CD4-positive, alpha-beta T cell treated with Interleukin-4 for 1 hour (primary cell): ENCODE measurements at regions not wholly inside any gene's neighbourhood (a gene's known extent, or its start where the extent isn't known, plus 50 kb on each side); places are given as distances from the start of the nearest gene placed in this dataset.
"Not testable (repeated sequence)": the region's sequence is repeated elsewhere in the genome, so short reads cannot be mapped to it uniquely, and the experiment has no call there.

Source experiments
- DNase-seq, 2 donors: peaks; one replicate each; pipeline ENCODE4 v3.0.0-alpha.2; 2020 to 2022

GRCh38 chr14:49946320-49947141, 53.6 kb downstream of the ARF6 start:
- peak in 1 of 2 donors; percentile 41 for DNase-seq

GRCh38 chr14:49947506-49947905, 54.6 kb downstream of the ARF6 start:
- DNase-seq, result no peak

GRCh38 chr14:49950275-49951228, 57.7 kb downstream of the ARF6 start:
- DNase-seq, result no peak

- no peak for DNase-seq
Observed at GRCh38 chr14:49951229-49951607, 58.3 kb downstream of the ARF6 start.

GRCh38 chr14:49951691-49952345, 58.9 kb downstream of the ARF6 start:
- DNase-seq, result no peak

GRCh38 chr14:49953196-49953595, 60.3 kb downstream of the ARF6 start:
- no peak for DNase-seq

GRCh38 chr14:49954171-49954631, 61.3 kb downstream of the ARF6 start:
- DNase-seq, result no peak

- no peak for DNase-seq
Observed at GRCh38 chr14:49955024-49955423, 62.1 kb downstream of the ARF6 start.

GRCh38 chr14:49957089-49957852, 64.4 kb downstream of the ARF6 start:
- no peak for DNase-seq

GRCh38 chr14:49959822-49960408, 67.0 kb downstream of the ARF6 start:
- peak; percentile 26 to 35 for DNase-seq

- DNase-seq, result no peak
Observed at GRCh38 chr14:49960453-49960852, 67.6 kb downstream of the ARF6 start.

GRCh38 chr14:49961270-49962222, 68.7 kb downstream of the ARF6 start:
- no peak for DNase-seq

- no peak for DNase-seq
Observed at GRCh38 chr14:49962621-49963020, 69.7 kb downstream of the ARF6 start.

GRCh38 chr14:49965068-49965651, 72.3 kb downstream of the ARF6 start:
- not testable (repeated sequence) for DNase-seq

GRCh38 chr14:49966304-49966809, 73.5 kb downstream of the ARF6 start:
- DNase-seq, result no peak

- no peak for DNase-seq
Observed at GRCh38 chr14:49966971-49967630, 74.2 kb downstream of the ARF6 start.

GRCh38 chr14:49969961-49970360, 77.1 kb downstream of the ARF6 start:
- no peak for DNase-seq

- DNase-seq, result peak in 1 of 2 donors; percentile 43
Observed at GRCh38 chr14:49970474-49971147, 77.7 kb downstream of the ARF6 start.
